ENCODE measurements at regions not wholly inside any gene's neighbourhood (a gene's known extent, or its start where the extent isn't known, plus 50 kb on each side); places are given as distances from the start of the nearest gene placed in this dataset.
"Not testable (repeated sequence)": the region's sequence is repeated elsewhere in the genome, so short reads cannot be mapped to it uniquely, and the experiment has no call there.

- Histone ChIP-seq H3K27ac (peak overlapping the region in 1 of 2 donors; percentile 5), H3K4me1 (peaks cover 27% of the 10 kb centered on the region), H3K9me3 (no peaks in the 10 kb centered on the region), H3K27me3 (no peaks in the 10 kb centered on the region), H3K36me3 (ENCODE audit: low read depth, missing control alignments) (no peaks in the 10 kb centered on the region), H3K4me3 (no peak overlapping the region)
- intact Hi-C loops (cut with DNase I; ENCODE audit: low total_unique reads): no loop called here
- DNase-seq: no peak
- no peak for TF ChIP-seq CTCF (IDR thresholded peaks at IDR 0.05)
- TF ChIP-seq POLR2A (IDR thresholded peaks at IDR 0.05): no peak
- WGBS, 2 donors: 90 to 98% methylated on average over 1 of the region's 1 CpG
Measured at GRCh38 chr7:131081308-131081707, 246.4 kb upstream of the MKLN1 start.

- intact Hi-C loops (cut with DNase I; ENCODE audit: low total_unique reads): no loop called here
- peaks cover 22% of the 10 kb centered on the region for H3K4me1 ChIP-seq
- 93% methylated on average over 1 of the region's 1 CpG for WGBS, 2 donors
- no peak overlapping the region for H3K4me3 ChIP-seq
- peak overlapping the region; percentile 28 to 69 for H3K27ac ChIP-seq
- TF ChIP-seq POLR2A (IDR thresholded peaks at IDR 0.05) (no peak), CTCF (IDR thresholded peaks at IDR 0.05) (no peak)
- no peaks in the 10 kb centered on the region for H3K27me3 ChIP-seq
- H3K9me3 ChIP-seq: no peaks in the 10 kb centered on the region
- DNase-seq: no peak
- H3K36me3 ChIP-seq (ENCODE audit: low read depth, missing control alignments): no peaks in the 10 kb centered on the region
Measured at GRCh38 chr7:131083781-131084180, 243.9 kb upstream of the MKLN1 start.

- H3K9me3 ChIP-seq; H3K27me3 ChIP-seq; DNase-seq; intact Hi-C loops (cut with DNase I; ENCODE audit: low total_unique reads); H3K36me3 ChIP-seq (ENCODE audit: low read depth, missing control alignments); H3K4me3 ChIP-seq: not testable (repeated sequence)
- H3K4me1 ChIP-seq: peaks cover 23% of the 10 kb centered on the region
- peak overlapping the region; percentile 28 to 69 for H3K27ac ChIP-seq
- whole genome bisulfite sequencing, 2 donors: 81 to 82% methylated on average over 1 of the region's 1 CpG
Measured at GRCh38 chr7:131084336-131084735, 243.3 kb upstream of the MKLN1 start.

- no peak for DNase-seq
- intact Hi-C loops (cut with DNase I; ENCODE audit: low total_unique reads): no loop called here
- no peaks in the 10 kb centered on the region for H3K9me3 ChIP-seq
- H3K4me3 ChIP-seq: no peak overlapping the region
- no peaks in the 10 kb centered on the region for H3K27me3 ChIP-seq
- H3K4me1 ChIP-seq: peaks cover 49% of the 10 kb centered on the region
- peak overlapping the region; percentile 33 to 34 for H3K27ac ChIP-seq
- TF ChIP-seq CTCF (IDR thresholded peaks at IDR 0.05) (no peak), POLR2A (IDR thresholded peaks at IDR 0.05) (no peak)
- H3K36me3 ChIP-seq (ENCODE audit: low read depth, missing control alignments): no peaks in the 10 kb centered on the region
- WGBS, 2 donors: 66 to 81% methylated on average over 8 of the region's 8 CpGs
Measured at GRCh38 chr7:131087756-131088658, 239.7 kb upstream of the MKLN1 start.

- no peak for TF ChIP-seq POLR2A (IDR thresholded peaks at IDR 0.05)
- no peak for TF ChIP-seq CTCF (IDR thresholded peaks at IDR 0.05)
- Histone ChIP-seq H3K4me1 (peaks cover 46% of the 10 kb centered on the region), H3K36me3 (ENCODE audit: low read depth, missing control alignments) (no peaks in the 10 kb centered on the region), H3K27me3 (no peaks in the 10 kb centered on the region), H3K4me3 (no peak overlapping the region), H3K9me3 (no peaks in the 10 kb centered on the region), H3K27ac (no peak overlapping the region)
- intact Hi-C loops (cut with DNase I; ENCODE audit: low total_unique reads): no loop called here
- WGBS, 2 donors: 84 to 87% methylated on average over 2 of the region's 2 CpGs
- DNase-seq: no peak
Measured at GRCh38 chr7:131090188-131090587, 237.5 kb upstream of the MKLN1 start.

Data from testis (tissue), 2 donors.